ENCODE measurements at regions not wholly inside any gene's neighbourhood (a gene's known extent, or its start where the extent isn't known, plus 50 kb on each side); places are given as distances from the start of the nearest gene placed in this dataset.

DNA sequence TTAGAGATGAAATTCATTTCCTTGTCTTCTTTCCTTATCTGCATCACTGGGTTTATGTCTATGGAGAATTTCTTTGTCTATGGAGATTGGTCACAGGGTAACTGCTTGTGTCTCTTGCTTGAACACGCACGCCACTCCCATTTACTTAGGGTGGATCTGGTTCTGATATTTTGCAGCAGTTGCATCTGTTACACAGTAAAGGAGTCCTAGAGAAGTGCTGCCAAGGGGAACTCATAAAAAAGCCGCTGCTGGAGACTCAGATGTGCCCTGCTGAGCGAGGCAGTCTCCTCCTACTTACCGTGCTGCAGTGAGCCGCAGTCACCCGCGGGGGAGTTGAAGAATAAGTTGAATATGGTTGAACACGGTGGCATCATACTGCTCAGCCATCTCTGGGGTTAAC, 105.2 kb upstream of the KLHL25 start:
- TF ChIP-seq, protein P1, sequence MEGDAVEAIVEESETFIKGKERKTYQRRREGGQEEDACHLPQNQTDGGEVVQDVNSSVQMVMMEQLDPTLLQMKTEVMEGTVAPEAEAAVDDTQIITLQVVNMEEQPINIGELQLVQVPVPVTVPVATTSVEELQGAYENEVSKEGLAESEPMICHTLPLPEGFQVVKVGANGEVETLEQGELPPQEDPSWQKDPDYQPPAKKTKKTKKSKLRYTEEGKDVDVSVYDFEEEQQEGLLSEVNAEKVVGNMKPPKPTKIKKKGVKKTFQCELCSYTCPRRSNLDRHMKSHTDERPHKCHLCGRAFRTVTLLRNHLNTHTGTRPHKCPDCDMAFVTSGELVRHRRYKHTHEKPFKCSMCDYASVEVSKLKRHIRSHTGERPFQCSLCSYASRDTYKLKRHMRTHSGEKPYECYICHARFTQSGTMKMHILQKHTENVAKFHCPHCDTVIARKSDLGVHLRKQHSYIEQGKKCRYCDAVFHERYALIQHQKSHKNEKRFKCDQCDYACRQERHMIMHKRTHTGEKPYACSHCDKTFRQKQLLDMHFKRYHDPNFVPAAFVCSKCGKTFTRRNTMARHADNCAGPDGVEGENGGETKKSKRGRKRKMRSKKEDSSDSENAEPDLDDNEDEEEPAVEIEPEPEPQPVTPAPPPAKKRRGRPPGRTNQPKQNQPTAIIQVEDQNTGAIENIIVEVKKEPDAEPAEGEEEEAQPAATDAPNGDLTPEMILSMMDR (IDR thresholded peaks at IDR 0.05; ENCODE audit: insufficient read depth, missing control alignments), result no peak
- DNase-seq (ENCODE audit: insufficient read length, low spot score) (no peak), FAIRE-seq (no peak)

DNA sequence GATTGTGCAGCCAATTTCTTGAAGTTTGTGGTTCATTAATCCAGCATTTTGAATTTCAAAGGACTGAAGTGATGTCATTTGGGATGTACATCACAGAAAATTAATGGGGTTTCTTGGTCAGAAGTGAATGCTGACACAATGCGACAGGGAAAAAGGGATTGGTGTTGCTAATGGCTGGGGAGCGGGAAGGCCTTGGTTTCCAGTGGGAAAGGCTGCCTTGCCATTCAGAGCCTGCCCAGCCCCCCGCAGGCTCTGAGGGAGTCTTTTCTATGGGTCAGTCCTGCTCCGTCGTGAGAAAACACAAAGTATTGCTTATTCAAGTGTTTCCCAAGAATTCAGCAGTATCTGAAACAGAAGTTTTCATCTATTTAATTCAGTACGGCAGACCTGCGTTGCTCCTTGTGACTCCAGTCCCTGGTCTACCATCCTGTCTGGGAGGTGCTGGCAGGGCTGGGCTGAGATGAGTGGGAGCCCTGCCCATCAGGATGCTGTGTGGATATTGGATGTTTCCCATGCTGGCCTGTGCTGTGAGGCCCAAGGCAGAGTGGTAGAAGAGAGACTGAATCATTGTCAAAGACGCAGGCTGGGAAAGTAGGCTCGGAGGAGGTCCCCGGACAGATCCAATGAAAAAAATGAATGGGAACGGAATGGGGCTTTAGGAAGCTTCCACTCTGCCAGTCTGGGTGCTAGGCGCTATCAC, 111.2 kb upstream of the KLHL25 start:
- no peak for DNase-seq (ENCODE audit: insufficient read length, low spot score)
- TF ChIP-seq, protein P1 (IDR thresholded peaks at IDR 0.05; ENCODE audit: insufficient read depth, missing control alignments), result no peak
- FAIRE-seq, result no peak

DNA sequence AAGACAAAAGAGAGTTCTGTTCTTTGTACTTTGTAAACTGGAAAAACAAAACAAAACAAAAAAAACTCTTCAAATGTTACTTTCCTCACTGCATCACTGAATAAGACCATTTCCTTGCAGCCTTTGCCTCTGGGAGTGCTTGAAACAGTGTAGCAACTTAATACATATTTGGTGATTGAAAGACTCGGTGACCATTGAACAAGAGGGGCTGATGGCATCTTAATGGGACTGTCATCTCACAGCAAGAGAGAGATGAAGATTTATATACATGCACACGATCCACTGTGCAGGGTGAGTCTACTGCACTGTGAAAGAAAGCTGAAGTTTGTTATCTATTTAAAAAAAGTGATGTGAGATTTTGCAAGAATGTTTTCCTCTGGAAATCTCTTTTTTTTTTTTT, 111.9 kb upstream of the KLHL25 start:
- TF ChIP-seq, protein P1 (IDR thresholded peaks at IDR 0.05; ENCODE audit: insufficient read depth, missing control alignments), result no peak
- no peak for DNase-seq (ENCODE audit: insufficient read length, low spot score)
- no peak for FAIRE-seq

DNA sequence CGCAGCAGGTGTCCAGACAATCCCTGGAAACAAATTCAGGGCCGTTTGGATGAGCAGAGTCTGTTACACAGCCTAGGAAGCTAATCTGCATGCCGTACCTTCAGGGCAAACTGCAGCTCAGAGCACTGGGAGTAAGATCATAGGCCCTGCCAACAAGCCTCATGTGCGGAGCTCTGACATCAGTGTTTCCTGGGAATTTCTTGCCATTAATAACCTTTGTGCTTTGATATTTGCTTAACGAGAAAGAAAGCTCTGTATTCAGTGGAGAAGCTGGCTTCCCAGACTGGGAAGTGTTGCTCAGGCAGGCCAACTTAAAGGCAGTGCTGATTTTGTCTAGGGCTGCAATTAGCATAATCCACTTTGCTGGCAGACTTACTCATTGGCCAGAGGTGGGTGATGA, 116.1 kb upstream of the KLHL25 start:
- TF ChIP-seq, protein P1 (IDR thresholded peaks at IDR 0.05; ENCODE audit: insufficient read depth, missing control alignments), result no peak
- DNase-seq (ENCODE audit: insufficient read length, low spot score) (no peak), FAIRE-seq (no peak)

DNA sequence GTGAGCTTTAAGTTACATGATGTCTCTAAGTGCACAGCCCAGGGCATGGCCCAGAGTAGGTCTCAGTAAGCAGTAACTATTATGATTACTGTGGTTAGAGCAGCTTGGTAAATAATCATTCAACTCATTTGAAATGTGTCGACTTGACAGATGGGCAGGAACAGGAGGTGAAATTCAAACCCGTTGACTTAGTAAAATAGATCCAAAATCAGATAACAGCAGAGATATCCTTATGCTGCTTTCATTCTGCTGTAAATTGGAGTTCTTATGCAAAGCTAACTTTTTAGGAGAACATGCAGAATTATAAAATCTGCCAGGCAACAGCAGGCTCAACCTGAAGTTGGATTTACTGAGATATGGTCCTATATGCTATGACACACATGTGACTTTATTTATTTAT, 118.7 kb upstream of the KLHL25 start:
- TF ChIP-seq, protein P1 (IDR thresholded peaks at IDR 0.05; ENCODE audit: insufficient read depth, missing control alignments), result no peak
- DNase-seq (ENCODE audit: insufficient read length, low spot score) (no peak), FAIRE-seq (no peak)

DNA sequence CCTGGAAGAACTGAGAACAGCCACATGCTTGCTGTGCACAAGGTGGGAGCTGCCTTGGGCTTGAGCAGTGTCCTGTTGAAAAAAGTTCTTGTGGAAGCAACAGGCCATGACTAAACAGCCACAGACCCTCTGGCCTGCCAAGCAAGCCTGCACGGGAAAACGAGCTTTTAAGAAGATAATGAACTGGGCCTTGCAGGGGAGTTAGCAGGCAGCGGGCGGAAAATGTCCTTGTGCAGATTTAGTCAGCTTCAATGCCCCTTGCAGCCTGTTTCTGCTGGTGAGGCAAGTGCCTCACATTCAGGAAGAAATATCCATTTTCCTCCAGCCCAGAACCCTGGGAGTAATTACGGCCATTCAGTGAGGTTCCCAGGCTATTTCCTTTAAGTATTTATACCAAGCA, 126.2 kb upstream of the KLHL25 start:
- TF ChIP-seq, protein P1 (IDR thresholded peaks at IDR 0.05; ENCODE audit: insufficient read depth, missing control alignments), result no peak
- FAIRE-seq (no peak), DNase-seq (ENCODE audit: insufficient read length, low spot score) (no peak)

DNA sequence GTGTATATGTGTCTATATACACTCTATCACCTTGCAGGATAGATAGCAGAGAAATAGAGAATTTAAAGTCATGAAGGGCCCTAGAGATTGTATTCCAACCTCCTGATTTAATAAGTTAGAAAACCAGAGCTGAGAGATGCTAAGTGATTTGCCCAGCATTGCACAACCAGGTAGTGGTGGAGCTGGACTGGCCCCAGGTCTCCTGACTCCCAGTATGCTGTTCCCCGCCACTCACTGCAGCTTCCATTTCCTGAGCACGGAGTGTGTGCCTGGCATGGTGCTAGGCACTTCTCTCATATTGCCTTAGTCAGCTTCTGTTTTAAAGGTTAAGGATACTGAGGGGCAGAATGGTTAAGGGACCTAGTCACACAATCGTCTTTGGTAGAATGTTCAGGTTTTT, 129.4 kb upstream of the KLHL25 start:
- no peak for DNase-seq (ENCODE audit: insufficient read length, low spot score)
- no peak for FAIRE-seq
- TF ChIP-seq, protein P1 (IDR thresholded peaks at IDR 0.05; ENCODE audit: insufficient read depth, missing control alignments), result no peak

All from D721Med (cell line).